Suprapubic skin (tissue), 4 donors: ENCODE measurements at regions not wholly inside any gene's neighbourhood (a gene's known extent, or its start where the extent isn't known, plus 50 kb on each side); places are given as distances from the start of the nearest gene placed in this dataset.

Source experiments
- POLR2A ChIP-seq, 2 donors: fragments of 450-650 bp; IDR thresholded peaks; one replicate each; pipeline ENCODE4 v1.6.1; 2017; ENCODE audit warnings: antibody characterized with exemption in 2 of 2, mild to moderate bottlenecking in 2 of 2, moderate library complexity in 2 of 2
- POLR2AphosphoS5 ChIP-seq, 3 donors: sonication (generic); formaldehyde crosslinking; IDR thresholded peaks; one replicate each; pipeline ENCODE4 v1.6.1; 2017; ENCODE audit warnings: antibody characterized with exemption in 3 of 3
- TF ChIP-seq, protein P1 (sequence below), 2 donors: fragments of 200-600 bp in 1 of 2; fragments of 450-650 bp in 1 of 2; sonication (generic) in 1 of 2; IDR thresholded peaks; one replicate each; pipeline ENCODE4 v1.5.1; 2016 to 2019; ENCODE audit warnings: antibody characterized with exemption in 2 of 2, mild to moderate bottlenecking in 1 of 2, moderate library complexity in 1 of 2

DNA sequence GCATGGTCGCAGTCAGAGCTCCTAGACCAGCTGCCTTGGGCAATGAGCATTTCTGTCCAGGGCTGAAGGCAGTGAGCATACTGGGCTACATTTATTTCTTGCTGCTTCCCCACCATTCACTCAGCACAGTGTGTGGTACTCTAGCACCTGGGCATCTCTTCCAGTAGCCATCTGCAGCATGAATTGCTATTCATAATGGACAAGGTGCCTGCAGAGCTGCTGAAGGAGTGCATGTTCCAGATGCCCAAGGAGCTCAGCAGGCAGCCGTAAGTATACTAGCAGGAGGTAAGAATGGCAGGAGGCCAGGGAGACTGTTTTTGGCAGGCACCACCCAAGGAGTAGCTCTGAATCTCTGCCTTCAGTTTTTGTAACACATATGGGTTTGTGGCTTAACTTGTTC is 110.4 kb upstream of the RXFP1 start:
- TF ChIP-seq, protein P1, sequence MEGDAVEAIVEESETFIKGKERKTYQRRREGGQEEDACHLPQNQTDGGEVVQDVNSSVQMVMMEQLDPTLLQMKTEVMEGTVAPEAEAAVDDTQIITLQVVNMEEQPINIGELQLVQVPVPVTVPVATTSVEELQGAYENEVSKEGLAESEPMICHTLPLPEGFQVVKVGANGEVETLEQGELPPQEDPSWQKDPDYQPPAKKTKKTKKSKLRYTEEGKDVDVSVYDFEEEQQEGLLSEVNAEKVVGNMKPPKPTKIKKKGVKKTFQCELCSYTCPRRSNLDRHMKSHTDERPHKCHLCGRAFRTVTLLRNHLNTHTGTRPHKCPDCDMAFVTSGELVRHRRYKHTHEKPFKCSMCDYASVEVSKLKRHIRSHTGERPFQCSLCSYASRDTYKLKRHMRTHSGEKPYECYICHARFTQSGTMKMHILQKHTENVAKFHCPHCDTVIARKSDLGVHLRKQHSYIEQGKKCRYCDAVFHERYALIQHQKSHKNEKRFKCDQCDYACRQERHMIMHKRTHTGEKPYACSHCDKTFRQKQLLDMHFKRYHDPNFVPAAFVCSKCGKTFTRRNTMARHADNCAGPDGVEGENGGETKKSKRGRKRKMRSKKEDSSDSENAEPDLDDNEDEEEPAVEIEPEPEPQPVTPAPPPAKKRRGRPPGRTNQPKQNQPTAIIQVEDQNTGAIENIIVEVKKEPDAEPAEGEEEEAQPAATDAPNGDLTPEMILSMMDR (IDR thresholded peaks at IDR 0.05) = no peak
- TF ChIP-seq POLR2A (IDR thresholded peaks at IDR 0.05) = no peak
- TF ChIP-seq POLR2AphosphoS5 (IDR thresholded peaks at IDR 0.05) = no peak
